Activated T-cell treated with anti-CD3 and anti-CD28 coated beads for 48 hours (primary cell): ENCODE measurements at regions not wholly inside any gene's neighbourhood (a gene's known extent, or its start where the extent isn't known, plus 50 kb on each side); places are given as distances from the start of the nearest gene placed in this dataset.

ENCODE experiments used
- DNase-seq: peaks from one replicate; pipeline ENCODE4 v3.0.0-alpha.2; 2020; ENCODE audit warnings: low read depth

GRCh38 chr10:117425974-117426566 is 50.8 kb upstream of the PDZD8 start:
- DNase-seq = no peak

GRCh38 chr10:117424883-117425649 is 49.8 kb upstream of the PDZD8 start:
- no peak for DNase-seq
